RWPE1 (cell line): ENCODE measurements at regions not wholly inside any gene's neighbourhood (a gene's known extent, or its start where the extent isn't known, plus 50 kb on each side); places are given as distances from the start of the nearest gene placed in this dataset.

ENCODE experiments used
- CTCF ChIA-PET: fragments of 350-600 bp; sonication (Branson Sonifier 250); formaldehyde crosslinking; extraction: SDS; loops from one replicate; lab custom pipeline; 2021; lab: Yijun Ruan, JAX
- POLR2A ChIA-PET: fragments of 400-600 bp; formaldehyde crosslinking; extraction: SDS; loops from one replicate; lab custom pipeline; 2020; ENCODE audit warnings: antibody characterized with exemption; ENCODE audit not compliant: low non-redundant PET; lab: Yijun Ruan, JAX
- DNase-seq: peaks from one replicate; pipeline ENCODE4 v3.0.0; 2012; ENCODE audit warnings: low spot score
- H3K27ac ChIP-seq: fragments of 450-650 bp; 2 replicates; pipeline ENCODE4 v1.5.1; 2017
- CTCF ChIP-seq: fragments of 450-650 bp; conservative IDR thresholded peaks from 2 replicates; pipeline ENCODE4 v1.5.1; 2017; ENCODE audit warnings: low read depth, mild to moderate bottlenecking

- TF ChIP-seq CTCF: no peak
- no peak for DNase-seq
- POLR2A ChIA-PET: no interaction called here
- CTCF ChIA-PET: interaction anchor here (0.6 kb wide), 1 partner anchor 142 kb away, joined by 8 read pairs; no protein-coding TSS in a partner anchor
- no peak overlapping the region for H3K27ac ChIP-seq
These were observed 594.8 kb downstream of the USP25 start for GRCh38 chr21:16324630-16325029.

GRCh38 chr21:16330082-16330907 is 600.5 kb downstream of the USP25 start:
- CTCF ChIA-PET: interaction anchor here (0.6 to 1.2 kb wide), 8 partner anchors 17 to 1019 kb away, joined by 3 to 7 read pairs (median 4); no protein-coding TSS in a partner anchor
- DNase-seq: peak; percentile 42
- POLR2A ChIA-PET: no interaction called here
- peak; percentile 74 for TF ChIP-seq CTCF
- H3K27ac ChIP-seq: no peak overlapping the region

- no peak overlapping the region for H3K27ac ChIP-seq
- TF ChIP-seq CTCF: no peak
- ChIA-PET CTCF (interaction anchor here (0.6 to 1.2 kb wide), 3 partner anchors 8 to 124 kb away, joined by 3 to 4 read pairs (median 3); no protein-coding TSS in a partner anchor), POLR2A (no interaction called here)
- no peak for DNase-seq
These were observed 601.1 kb downstream of the USP25 start for GRCh38 chr21:16330908-16331268.

- ChIA-PET POLR2A (no interaction called here), CTCF (interaction anchor here (0.6 kb wide), 1 partner anchor 57 kb away, joined by 3 read pairs; no protein-coding TSS in a partner anchor)
- no peak for DNase-seq
- no peak for TF ChIP-seq CTCF
- H3K27ac ChIP-seq: no peak overlapping the region
These were observed 607.5 kb downstream of the USP25 start for GRCh38 chr21:16337266-16337665.

- no peak for TF ChIP-seq CTCF
- CTCF ChIA-PET: interaction anchor here (0.6 to 0.7 kb wide), 2 partner anchors 23 to 245 kb away, joined by 4 to 7 read pairs; no protein-coding TSS in a partner anchor
- POLR2A ChIA-PET: no interaction called here
- no peak for DNase-seq
- no peak overlapping the region for H3K27ac ChIP-seq
These were observed 613.1 kb downstream of the USP25 start for GRCh38 chr21:16342932-16343331.

- TF ChIP-seq CTCF: no peak
- no peak for DNase-seq
- CTCF ChIA-PET: no interaction called here
- POLR2A ChIA-PET: no interaction called here
- no peak overlapping the region for H3K27ac ChIP-seq
These were observed 614.0 kb downstream of the USP25 start for GRCh38 chr21:16343776-16344175.
